ENCODE measurements at regions not wholly inside any gene's neighbourhood (a gene's known extent, or its start where the extent isn't known, plus 50 kb on each side); places are given as distances from the start of the nearest gene placed in this dataset.

- Mint-ChIP-seq H3K27ac (no peak overlapping the region), H3K9me3 (no peaks in the 10 kb centered on the region), H3K4me3 (no peak overlapping the region), H3K4me1 (no peaks in the 10 kb centered on the region), H3K36me3 (no peaks in the 10 kb centered on the region), H3K27me3 (peaks cover 13 to 23% (median 14%) of the 10 kb centered on the region in 3 donors)
- no peak for ATAC-seq (ENCODE audit: low read depth in 2 of 2)
- no peak for DNase-seq
Measured at GRCh38 chr2:18403921-18404522, 156.4 kb downstream of the RDH14 start.

DNA sequence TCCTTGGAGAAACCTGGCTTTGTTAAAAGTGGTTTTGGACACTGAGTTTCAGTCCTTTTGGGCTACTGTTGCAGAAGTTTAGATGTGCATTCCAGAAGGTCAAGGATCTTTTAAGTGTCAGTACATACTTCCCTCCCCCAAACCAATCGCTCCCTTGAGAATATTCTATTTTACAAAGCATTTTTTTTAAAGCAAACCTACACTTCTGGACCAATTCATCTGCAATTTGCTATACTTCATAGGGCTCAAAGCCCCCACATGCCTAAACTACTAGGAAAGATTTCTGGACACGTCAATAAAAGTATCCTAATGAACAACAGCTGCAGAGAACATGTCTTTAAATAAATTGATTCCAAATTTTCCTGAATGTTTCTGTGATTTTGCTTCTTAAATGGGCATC, 157.6 kb downstream of the RDH14 start:
- H3K4me3 Mint-ChIP-seq, result no peak overlapping the region
- H3K4me1 Mint-ChIP-seq, result no peaks in the 10 kb centered on the region
- no peak overlapping the region for H3K27ac Mint-ChIP-seq
- no peaks in the 10 kb centered on the region for H3K9me3 Mint-ChIP-seq
- DNase-seq, result no peak
- H3K27me3 Mint-ChIP-seq, result peaks cover 13 to 24% (median 14%) of the 10 kb centered on the region in 3 donors
- no peak for ATAC-seq (ENCODE audit: low read depth in 2 of 2)
- no peaks in the 10 kb centered on the region for H3K36me3 Mint-ChIP-seq

DNA sequence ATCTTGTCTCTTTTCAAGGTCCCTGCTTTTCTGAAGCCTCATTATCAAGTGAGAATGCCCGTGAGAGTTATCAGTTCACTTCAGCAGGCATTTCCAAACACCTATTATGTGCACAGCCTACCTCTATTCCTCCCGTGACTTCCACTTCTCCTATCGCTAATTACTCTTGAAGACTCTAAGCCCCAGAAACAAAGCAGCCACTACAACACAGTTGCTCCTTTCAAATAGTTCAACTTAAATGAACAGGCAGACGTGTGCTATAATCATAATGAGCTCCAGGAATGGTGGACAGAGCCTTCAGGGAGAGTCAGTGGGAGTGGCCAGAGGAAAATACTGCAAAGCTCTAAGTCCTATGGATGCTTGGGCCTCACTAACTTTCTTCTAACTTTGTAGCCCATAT, 159.0 kb downstream of the RDH14 start:
- H3K36me3 Mint-ChIP-seq, result no peaks in the 10 kb centered on the region
- H3K27me3 Mint-ChIP-seq, result peaks cover 13 to 31% (median 21%) of the 10 kb centered on the region in 3 donors
- ATAC-seq (ENCODE audit: low read depth in 2 of 2) (no peak), DNase-seq (no peak)
- H3K9me3 Mint-ChIP-seq, result no peaks in the 10 kb centered on the region
- H3K27ac Mint-ChIP-seq, result no peak overlapping the region
- no peak overlapping the region for H3K4me3 Mint-ChIP-seq
- no peaks in the 10 kb centered on the region for H3K4me1 Mint-ChIP-seq

DNA sequence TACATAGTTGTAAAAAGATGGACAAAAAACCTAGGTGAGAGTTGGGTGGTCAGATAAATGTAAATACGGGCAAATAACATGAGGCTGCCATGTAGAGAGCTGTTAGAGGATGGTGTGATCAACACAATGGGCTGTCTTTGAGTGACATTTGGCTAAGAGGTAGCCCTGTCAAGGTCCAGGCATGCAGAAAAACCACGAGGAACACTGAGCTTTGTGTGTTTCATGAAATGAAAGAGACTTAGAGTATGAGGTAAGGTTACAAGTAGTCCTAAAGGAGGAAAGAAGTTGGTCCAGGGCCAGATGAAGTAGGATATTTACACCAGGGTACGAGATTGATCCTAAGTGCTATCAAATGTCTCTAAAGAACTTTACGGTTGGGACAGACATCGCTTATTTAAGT, 160.9 kb downstream of the RDH14 start:
- Mint-ChIP-seq H3K27me3 (peaks cover 6 to 27% (median 23%) of the 10 kb centered on the region in 3 donors), H3K27ac (no peak overlapping the region), H3K9me3 (no peaks in the 10 kb centered on the region), H3K4me1 (no peaks in the 10 kb centered on the region), H3K4me3 (no peak overlapping the region), H3K36me3 (no peaks in the 10 kb centered on the region)
- DNase-seq (no peak), ATAC-seq (ENCODE audit: low read depth in 2 of 2) (no peak)

DNA sequence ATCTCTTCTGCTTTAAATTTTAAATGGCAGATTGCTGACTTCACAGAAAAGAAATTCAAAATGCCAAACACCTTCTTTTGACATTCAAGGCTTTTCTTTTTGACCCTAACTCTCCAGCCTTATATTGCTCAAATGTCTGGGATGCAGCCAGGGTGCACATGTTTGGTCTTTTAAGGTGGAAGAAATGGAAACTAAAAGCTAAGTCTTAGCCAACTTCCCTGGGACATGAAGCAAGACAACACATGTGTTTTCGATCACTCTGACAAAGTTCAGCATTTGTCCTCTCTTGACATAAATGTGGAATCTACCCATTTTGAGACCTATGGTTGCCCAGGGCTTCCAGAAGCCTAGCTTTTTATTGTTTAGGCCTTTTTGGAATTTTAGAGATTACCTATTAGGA, 161.6 kb downstream of the RDH14 start:
- no peak for DNase-seq
- H3K27me3 Mint-ChIP-seq, result peaks cover 9 to 27% (median 23%) of the 10 kb centered on the region in 3 donors
- no peaks in the 10 kb centered on the region for H3K36me3 Mint-ChIP-seq
- no peak overlapping the region for H3K4me3 Mint-ChIP-seq
- H3K4me1 Mint-ChIP-seq, result no peaks in the 10 kb centered on the region
- ATAC-seq (ENCODE audit: low read depth in 2 of 2), result no peak
- H3K27ac Mint-ChIP-seq, result no peak overlapping the region
- H3K9me3 Mint-ChIP-seq, result no peaks in the 10 kb centered on the region

GRCh38 chr2:18396329-18397010, 164.0 kb downstream of the RDH14 start:
- no peak overlapping the region for H3K27ac Mint-ChIP-seq
- DNase-seq (no peak), ATAC-seq (ENCODE audit: low read depth in 2 of 2) (no peak)
- peaks cover 14 to 16% (median 16%) of the 10 kb centered on the region in 3 donors for H3K27me3 Mint-ChIP-seq
- no peaks in the 10 kb centered on the region for H3K36me3 Mint-ChIP-seq
- no peaks in the 10 kb centered on the region for H3K9me3 Mint-ChIP-seq
- H3K4me3 Mint-ChIP-seq, result no peak overlapping the region
- H3K4me1 Mint-ChIP-seq, result no peaks in the 10 kb centered on the region

DNA sequence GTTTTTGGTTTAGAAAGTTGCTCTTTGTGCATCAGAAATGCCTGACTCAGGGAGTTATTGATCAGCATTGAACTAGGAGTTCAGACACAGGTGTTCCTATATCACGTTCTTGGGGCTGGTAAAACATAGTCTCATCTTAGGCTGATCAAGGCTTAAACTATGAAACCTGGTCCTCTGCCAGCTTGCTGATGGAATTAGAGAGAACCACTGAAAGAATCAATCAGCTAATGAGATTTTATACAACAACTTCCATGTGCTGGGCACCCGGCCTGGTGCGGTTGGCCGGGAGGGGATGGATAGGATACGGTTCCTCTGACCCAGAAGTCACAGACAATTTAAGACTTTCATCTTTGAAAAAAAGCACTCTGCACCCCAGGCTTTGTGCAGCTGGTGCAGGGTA, 164.9 kb downstream of the RDH14 start:
- H3K27me3 Mint-ChIP-seq, result peaks cover 14 to 18% (median 16%) of the 10 kb centered on the region in 3 donors
- no peak overlapping the region for H3K4me3 Mint-ChIP-seq
- DNase-seq, result no peak
- H3K4me1 Mint-ChIP-seq, result no peaks in the 10 kb centered on the region
- no peak overlapping the region for H3K27ac Mint-ChIP-seq
- H3K36me3 Mint-ChIP-seq, result no peaks in the 10 kb centered on the region
- ATAC-seq (ENCODE audit: low read depth in 2 of 2), result no peak
- no peaks in the 10 kb centered on the region for H3K9me3 Mint-ChIP-seq

GRCh38 chr2:18387441-18388206, 172.8 kb downstream of the RDH14 start:
- ATAC-seq (ENCODE audit: low read depth in 2 of 2) (peak in 1 of 2 donors; percentile 25), DNase-seq (peak; percentile 33)
- Mint-ChIP-seq H3K9me3 (no peaks in the 10 kb centered on the region), H3K27me3 (peaks cover 0 to 14% (median 5%) of the 10 kb centered on the region in 3 donors), H3K36me3 (no peaks in the 10 kb centered on the region), H3K4me3 (no peak overlapping the region), H3K27ac (peak overlapping the region in 1 of 6 donors; percentile 39), H3K4me1 (no peaks in the 10 kb centered on the region)

DNA sequence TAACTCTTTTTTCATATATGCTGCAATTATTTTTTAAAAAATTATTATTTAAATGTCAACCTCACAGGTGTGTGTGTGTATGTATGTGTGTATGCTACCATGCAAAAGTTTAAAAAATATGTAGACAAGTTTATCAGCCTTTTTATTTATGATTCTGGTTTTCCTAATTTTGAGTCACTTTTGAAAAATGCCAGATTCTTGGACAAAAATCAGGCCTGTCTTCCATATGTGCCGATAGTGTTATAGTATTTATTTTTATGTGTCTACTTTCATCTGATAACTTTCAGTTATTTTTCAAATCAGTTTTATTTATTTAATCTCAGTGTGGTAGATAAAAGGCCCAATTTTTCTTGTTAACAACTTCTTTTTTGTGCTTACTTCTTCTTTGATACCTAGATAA, 176.2 kb downstream of the RDH14 start:
- H3K4me1 Mint-ChIP-seq, result no peaks in the 10 kb centered on the region
- H3K27me3 Mint-ChIP-seq, result peaks cover 7 to 14% (median 10%) of the 10 kb centered on the region in 3 donors
- ATAC-seq (ENCODE audit: low read depth in 2 of 2) (no peak), DNase-seq (no peak)
- H3K4me3 Mint-ChIP-seq, result no peak overlapping the region
- no peaks in the 10 kb centered on the region for H3K9me3 Mint-ChIP-seq
- H3K27ac Mint-ChIP-seq, result no peak overlapping the region
- no peaks in the 10 kb centered on the region for H3K36me3 Mint-ChIP-seq

GRCh38 chr2:18381386-18381785, 179.1 kb downstream of the RDH14 start:
- H3K36me3 Mint-ChIP-seq, result no peaks in the 10 kb centered on the region
- peaks cover 14 to 27% (median 18%) of the 10 kb centered on the region in 3 donors for H3K27me3 Mint-ChIP-seq
- H3K27ac Mint-ChIP-seq, result no peak overlapping the region
- no peak for ATAC-seq (ENCODE audit: low read depth in 2 of 2)
- H3K4me3 Mint-ChIP-seq, result no peak overlapping the region
- peaks cover 0 to 4% (median 0%) of the 10 kb centered on the region in 3 donors for H3K4me1 Mint-ChIP-seq
- no peaks in the 10 kb centered on the region for H3K9me3 Mint-ChIP-seq
- no peak for DNase-seq

- ATAC-seq (ENCODE audit: low read depth in 2 of 2), result no peak
- H3K27me3 Mint-ChIP-seq, result peaks cover 16 to 27% (median 18%) of the 10 kb centered on the region in 3 donors
Measured at GRCh38 chr2:18380321-18380720, 180.1 kb downstream of the RDH14 start.

DNA sequence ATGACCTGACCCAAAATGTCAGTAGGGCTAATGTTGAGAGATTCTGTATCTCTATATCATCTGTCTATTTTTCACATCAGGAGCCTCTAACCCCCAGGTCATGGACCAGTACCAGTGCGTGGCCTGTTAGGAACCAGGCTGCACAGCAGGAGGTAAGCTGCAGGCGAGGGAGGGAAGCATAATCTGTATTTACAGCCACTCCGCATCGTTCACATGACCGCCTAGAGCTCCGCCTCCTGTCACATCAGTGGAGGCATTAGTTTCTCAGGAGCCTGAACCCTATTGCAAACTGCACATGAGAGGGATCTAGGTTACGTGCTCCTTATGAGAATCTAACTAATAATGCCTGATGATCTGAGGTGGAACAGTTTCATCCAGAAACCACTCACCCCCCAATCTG, 180.6 kb downstream of the RDH14 start:
- H3K9me3 Mint-ChIP-seq, result no peaks in the 10 kb centered on the region
- no peak for ATAC-seq (ENCODE audit: low read depth in 2 of 2)
- H3K4me3 Mint-ChIP-seq, result no peak overlapping the region
- no peak for DNase-seq
- H3K4me1 Mint-ChIP-seq, result peaks cover 0 to 4% (median 0%) of the 10 kb centered on the region in 3 donors
- H3K27me3 Mint-ChIP-seq, result peaks cover 18 to 27% (median 19%) of the 10 kb centered on the region in 3 donors
- no peak overlapping the region for H3K27ac Mint-ChIP-seq
- H3K36me3 Mint-ChIP-seq, result no peaks in the 10 kb centered on the region

More at GRCh38 chr2:18380321-18380720, 180.1 kb downstream of the RDH14 start:
- Mint-ChIP-seq H3K27ac (no peak overlapping the region), H3K4me3 (no peak overlapping the region), H3K36me3 (no peaks in the 10 kb centered on the region), H3K9me3 (no peaks in the 10 kb centered on the region), H3K4me1 (peaks cover 0 to 4% (median 0%) of the 10 kb centered on the region in 3 donors)
- no peak for DNase-seq

GRCh38 chr2:18378020-18378653, 182.3 kb downstream of the RDH14 start:
- H3K27me3 Mint-ChIP-seq, result peaks cover 20 to 31% (median 25%) of the 10 kb centered on the region in 3 donors
- ATAC-seq (ENCODE audit: low read depth in 2 of 2), result peak in 1 of 2 donors; percentile 49
- peaks cover 0 to 4% (median 0%) of the 10 kb centered on the region in 3 donors for H3K4me1 Mint-ChIP-seq
- H3K9me3 Mint-ChIP-seq, result no peaks in the 10 kb centered on the region
- H3K36me3 Mint-ChIP-seq, result no peaks in the 10 kb centered on the region
- no peak overlapping the region for H3K4me3 Mint-ChIP-seq
- H3K27ac Mint-ChIP-seq, result no peak overlapping the region
- no peak for DNase-seq

Data from naive B cell (primary cell).